ENCODE measurements at regions not wholly inside any gene's neighbourhood (a gene's known extent, or its start where the extent isn't known, plus 50 kb on each side); places are given as distances from the start of the nearest gene placed in this dataset.

DNA sequence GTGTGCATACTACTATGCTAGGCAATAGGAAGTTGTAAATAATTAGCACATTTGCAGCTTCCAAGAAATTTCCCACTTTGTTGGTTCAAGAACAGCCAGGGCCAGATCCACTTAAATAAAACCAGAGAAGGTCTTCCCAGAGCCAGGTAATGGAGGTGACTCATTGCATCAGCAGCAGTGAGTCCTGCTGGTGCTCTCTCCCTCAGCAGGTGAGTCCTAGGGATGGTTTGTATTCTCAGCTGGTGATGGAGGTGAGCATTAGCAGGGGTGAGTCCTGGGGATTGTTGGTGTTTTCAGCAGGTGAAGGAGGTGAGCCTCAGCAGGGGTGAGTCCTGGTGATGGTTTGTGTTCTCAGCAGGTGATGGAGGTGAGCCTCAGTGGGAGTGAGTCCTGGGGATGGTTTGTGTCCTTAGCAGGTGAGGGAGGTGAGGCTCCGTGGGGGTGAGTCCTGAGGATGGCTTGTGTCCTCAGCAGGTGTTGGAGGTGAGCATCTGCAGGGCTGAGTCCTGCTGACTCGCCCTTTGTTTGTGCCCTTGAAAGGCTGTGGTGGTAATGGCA lies 232.8 kb upstream of the EXOC2 start:
- no peak for TF ChIP-seq EZH2 (IDR thresholded peaks at IDR 0.05; ENCODE audit: insufficient read depth, poor library complexity, severe bottlenecking)
- TF ChIP-seq EZH2phosphoT487 (IDR thresholded peaks at IDR 0.05; ENCODE audit: insufficient read depth, low read depth): no peak

All from GM23248 (cell line).